Body of pancreas (tissue), 4 donors: ENCODE measurements at regions not wholly inside any gene's neighbourhood (a gene's known extent, or its start where the extent isn't known, plus 50 kb on each side); places are given as distances from the start of the nearest gene placed in this dataset.

Experiments
- ATAC-seq: fragments of 150-250 bp; one replicate; pipeline ENCODE4 v1.9.1; 2016
- DNase-seq, 4 donors: peaks; one replicate each; pipeline ENCODE4 v3.0.0-alpha.2; 2019
- H3K27ac ChIP-seq, 4 donors: fragments of 200-600 bp; sonication (generic); 1 replicate in 3 of 4; 2 replicates in 1 of 4; pipeline versions ENCODE4 v1.5.1 to v1.6.1; 2016 to 2019; ENCODE audit warnings: mild to moderate bottlenecking in 1 of 4, mixed read lengths in 1 of 4, moderate library complexity in 1 of 4
- H3K27me3 ChIP-seq, 2 donors: fragments of 200-600 bp; sonication (generic); one replicate each; pipeline ENCODE4 v1.6.0; 2016; ENCODE audit warnings: mild to moderate bottlenecking in 1 of 2
- H3K36me3 ChIP-seq, 2 donors: fragments of 200-600 bp; sonication (generic); replicated peaks in 1 of 2; 2 replicates each; pipeline ENCODE4 v1.5.1; 2016; ENCODE audit warnings: low read depth in 2 of 2; ENCODE audit not compliant: insufficient read depth in 1 of 2
- H3K4me1 ChIP-seq: fragments of 200-600 bp; sonication (generic); one replicate; pipeline ENCODE4 v1.6.0; 2016
- H3K4me3 ChIP-seq, 2 donors: fragments of 200-600 bp; sonication (generic); 1 replicate in 1 of 2; 2 replicates in 1 of 2; pipeline ENCODE4 v1.5.1; 2016 to 2019
- H3K9me3 ChIP-seq, 3 donors: fragments of 200-600 bp; sonication (generic); 1 replicate in 2 of 3; 2 replicates in 1 of 3; pipeline ENCODE4 v1.5.1; 2016
- CTCF ChIP-seq, 7 experiments: fragments of 450-650 bp in 4 of 7; fragments of 200-600 bp in 3 of 7; sonication (generic) in 3 of 7; IDR thresholded peaks; one replicate each; pipeline ENCODE4 v1.5.1; 2016 to 2019; ENCODE audit warnings: antibody characterized with exemption in 7 of 7
- POLR2A ChIP-seq, 3 donors: fragments of 450-650 bp; IDR thresholded peaks; one replicate each; pipeline ENCODE4 v1.6.1; 2016; ENCODE audit warnings: antibody characterized with exemption in 3 of 3, mild to moderate bottlenecking in 2 of 3
- WGBS, 2 donors: methylation state at CpG; one replicate each; pipeline ENCODE4 v1.1.5; 2017; 5-methylcytosine and 5-hydroxymethylcytosine counted together
- intact Hi-C: fragments of 100-400 bp; cut with DNase I; formaldehyde crosslinking; loops from one replicate; pipeline ENCODE4 v1.15.1; 2023

- 89 to 93% methylated on average over 2 of the region's 2 CpGs for whole genome bisulfite sequencing, 2 donors
- no peak overlapping the region for H3K27ac ChIP-seq
- no peaks in the 10 kb centered on the region for H3K4me1 ChIP-seq
- intact Hi-C loops: no loop called here
- H3K27me3 ChIP-seq: no peaks in the 10 kb centered on the region
- no peaks in the 10 kb centered on the region for H3K36me3 ChIP-seq
- ATAC-seq (no peak), DNase-seq (no peak)
- H3K4me3 ChIP-seq: no peak overlapping the region
- TF ChIP-seq CTCF (IDR thresholded peaks at IDR 0.05) (no peak), POLR2A (IDR thresholded peaks at IDR 0.05) (no peak)
- no peaks in the 10 kb centered on the region for H3K9me3 ChIP-seq
These were observed 69.0 kb upstream of the GNAO1 start for GRCh38 chr16:56122251-56122650.

GRCh38 chr16:56121156-56121500, 70.2 kb upstream of the GNAO1 start:
- Histone ChIP-seq H3K27me3 (no peaks in the 10 kb centered on the region), H3K4me3 (no peak overlapping the region), H3K27ac (no peak overlapping the region), H3K9me3 (no peaks in the 10 kb centered on the region), H3K36me3 (no peaks in the 10 kb centered on the region), H3K4me1 (no peaks in the 10 kb centered on the region)
- 88% methylated on average over 2 of the region's 2 CpGs for WGBS, 2 donors
- ATAC-seq: no peak
- DNase-seq: no peak
- TF ChIP-seq POLR2A (IDR thresholded peaks at IDR 0.05) (no peak), CTCF (IDR thresholded peaks at IDR 0.05) (no peak)
- intact Hi-C loops: no loop called here

DNA sequence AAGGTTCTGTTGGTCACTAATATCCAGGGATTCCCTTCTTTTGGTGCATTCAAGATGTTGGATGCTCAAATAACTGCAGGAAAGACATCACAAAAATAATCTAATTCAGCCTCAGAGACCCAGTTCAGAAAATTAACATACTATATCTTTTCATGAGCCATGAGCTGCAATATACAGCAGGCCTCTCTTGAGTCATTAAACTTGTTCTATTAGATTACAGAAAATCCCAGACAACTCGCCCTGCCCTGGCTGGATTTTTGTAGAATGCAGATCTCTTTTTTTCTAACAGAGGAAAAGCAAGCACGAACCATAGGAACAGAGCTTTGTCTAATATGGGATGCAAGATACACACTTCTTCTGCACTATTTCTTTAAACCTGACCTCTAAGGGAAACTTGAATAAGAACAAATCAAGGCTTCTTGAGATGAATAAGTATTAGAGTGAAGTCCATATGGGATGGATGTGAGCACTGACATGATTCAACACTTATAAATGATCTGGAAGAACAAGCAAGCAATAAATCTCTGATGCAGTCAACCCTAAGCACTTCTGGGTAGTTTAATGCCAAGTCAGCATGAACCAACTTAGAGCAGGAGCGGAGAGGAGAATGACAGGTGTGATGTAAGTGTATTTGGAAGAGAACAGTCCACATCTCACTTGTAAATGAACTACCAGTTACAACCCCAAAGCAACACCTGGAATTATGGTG, 70.7 kb upstream of the GNAO1 start:
- Histone ChIP-seq H3K9me3 (no peaks in the 10 kb centered on the region), H3K27me3 (no peaks in the 10 kb centered on the region), H3K36me3 (no peaks in the 10 kb centered on the region), H3K4me1 (no peaks in the 10 kb centered on the region), H3K4me3 (no peak overlapping the region), H3K27ac (no peak overlapping the region)
- 65 to 66% methylated on average over 3 of the region's 3 CpGs for WGBS, 2 donors
- TF ChIP-seq CTCF (IDR thresholded peaks at IDR 0.05) (no peak), POLR2A (IDR thresholded peaks at IDR 0.05) (no peak)
- DNase-seq (no peak), ATAC-seq (no peak)
- intact Hi-C loops: no loop called here

- WGBS, 2 donors: 50 to 57% methylated on average over 2 of the region's 2 CpGs
- intact Hi-C loops: no loop called here
- no peaks in the 10 kb centered on the region for H3K27me3 ChIP-seq
- no peak for DNase-seq
- TF ChIP-seq CTCF (IDR thresholded peaks at IDR 0.05) (no peak), POLR2A (IDR thresholded peaks at IDR 0.05) (no peak)
- ATAC-seq: no peak
- H3K4me3 ChIP-seq: no peak overlapping the region
- H3K36me3 ChIP-seq: no peaks in the 10 kb centered on the region
- H3K4me1 ChIP-seq: no peaks in the 10 kb centered on the region
- H3K9me3 ChIP-seq: no peaks in the 10 kb centered on the region
- no peak overlapping the region for H3K27ac ChIP-seq
These were observed 72.2 kb upstream of the GNAO1 start for GRCh38 chr16:56119133-56119532.

GRCh38 chr16:56116577-56116964, 74.7 kb upstream of the GNAO1 start:
- intact Hi-C loops: no loop called here
- 38 to 51% methylated on average over 1 of the region's 1 CpG for WGBS, 2 donors
- Histone ChIP-seq H3K27ac (no peak overlapping the region), H3K4me1 (no peaks in the 10 kb centered on the region), H3K27me3 (no peaks in the 10 kb centered on the region), H3K4me3 (no peak overlapping the region), H3K36me3 (no peaks in the 10 kb centered on the region), H3K9me3 (no peaks in the 10 kb centered on the region)
- no peak for ATAC-seq
- TF ChIP-seq POLR2A (IDR thresholded peaks at IDR 0.05) (no peak), CTCF (IDR thresholded peaks at IDR 0.05) (no peak)
- no peak for DNase-seq
